GM12878 (cell line): ENCODE measurements at regions not wholly inside any gene's neighbourhood (a gene's known extent, or its start where the extent isn't known, plus 50 kb on each side); places are given as distances from the start of the nearest gene placed in this dataset.

Experiments
- ATAC-seq: fragments of 200-7000 bp; cut with Tn5 transposase; 3 replicates; pipeline ENCODE4 v1.9.1; 2020; ENCODE audit warnings: mild to moderate bottlenecking, moderate library complexity
- BruUV-seq: library from RNA; stranded (reverse); fragments of 400-500 nt; replicated peaks from 2 replicates; lab custom pipeline; 2021; lab: Mats Ljungman, UMichigan
- CTCF ChIA-PET: fragments of 300-600 bp; sonication (Branson Sonifier 250); formaldehyde crosslinking; extraction: SDS; loops from one replicate; lab custom pipeline; 2021; ENCODE audit warnings: inconsistent platforms; lab: Yijun Ruan, JAX
- POLR2A ChIA-PET: fragments of 350-600 bp; formaldehyde crosslinking; extraction: SDS; loops from one replicate; lab custom pipeline; 2021; ENCODE audit warnings: inconsistent platforms; lab: Charles Lee
- RAD21 ChIA-PET: fragments of 300-600 bp; sonication (Branson Sonifier 250); formaldehyde crosslinking; loops from one replicate; lab custom pipeline; 2023; ENCODE audit warnings: antibody characterized with exemption; ENCODE audit not compliant: unreplicated experiment; lab: Charles Lee
- SMC1A ChIA-PET: fragments of 300-600 bp; sonication (Branson Sonifier 250); formaldehyde crosslinking; loops from one replicate; lab custom pipeline; 2023; ENCODE audit not compliant: unreplicated experiment, uncharacterized antibody; lab: Charles Lee
- DNase-seq: peaks from one replicate; pipeline ENCODE4 v3.0.0-alpha.2; 2011; ENCODE audit warnings: low read depth, low spot score
- FAIRE-seq: peaks from 3 replicates; lab custom pipeline; 2011; peaks lifted over from hg19 to GRCh38; lab: Jason Lieb, UNC
- H2AFZ ChIP-seq: 2 replicates; pipeline ENCODE4 v1.6.0; 2011; ENCODE audit warnings: low read depth, low read length, control low read depth; ENCODE audit not compliant: control insufficient read depth
- H3K27ac ChIP-seq: 2 replicates; pipeline ENCODE4 v1.5.1; 2011; ENCODE audit warnings: control low read depth; ENCODE audit not compliant: control insufficient read depth, insufficient read depth
- H3K27me3 ChIP-seq, 2 experiments: replicated peaks in 1 of 2; 2 replicates each; pipeline versions ENCODE4 v1.6.0 to v1.6.1; 2011; ENCODE audit warnings: low read length in 1 of 2; ENCODE audit not compliant: control insufficient read depth in 2 of 2, insufficient read depth in 2 of 2
- H3K36me3 ChIP-seq, 2 experiments: 2 replicates each; pipeline ENCODE4 v1.5.1; 2011; ENCODE audit warnings: low read length in 1 of 2; ENCODE audit not compliant: control insufficient read depth in 2 of 2, insufficient read depth in 2 of 2
- H3K4me1 ChIP-seq: 2 replicates; pipeline ENCODE4 v1.6.1; 2011; ENCODE audit warnings: mild to moderate bottlenecking, low read length, moderate library complexity, mixed read lengths; ENCODE audit not compliant: control insufficient read depth, insufficient read depth
- H3K4me2 ChIP-seq: 2 replicates; pipeline ENCODE4 v1.6.0; 2011; ENCODE audit warnings: control low read depth; ENCODE audit not compliant: control insufficient read depth, insufficient read depth
- H3K4me3 ChIP-seq: fragments of 200-600 bp; sonication (generic); 2 replicates; pipeline ENCODE4 v1.5.1; 2016
- H3K79me2 ChIP-seq: 2 replicates; pipeline ENCODE4 v1.6.0; 2011; ENCODE audit warnings: low read length; ENCODE audit not compliant: control insufficient read depth, insufficient read depth
- H3K9ac ChIP-seq: 2 replicates; pipeline ENCODE4 v1.8.0; 2011; ENCODE audit warnings: low read length, control low read depth, mixed read lengths; ENCODE audit not compliant: control insufficient read depth, insufficient read depth
- H3K9me3 ChIP-seq: replicated peaks from 3 replicates; pipeline ENCODE4 v1.5.1; 2011; ENCODE audit warnings: mild to moderate bottlenecking, low read length; ENCODE audit not compliant: control insufficient read depth, insufficient read depth
- H4K20me1 ChIP-seq: 2 replicates; pipeline ENCODE4 v1.6.0; 2011; ENCODE audit not compliant: control insufficient read depth, insufficient read depth
- CHD2 ChIP-seq: IDR thresholded peaks from 2 replicates; pipeline ENCODE4 v1.6.1; 2011; ENCODE audit warnings: low read depth, low read length, improper control_type of control experiment, borderline replicate concordance
- CHD4 ChIP-seq: fragments of 200-600 bp; sonication (generic); IDR thresholded peaks from 2 replicates; pipeline ENCODE4 v1.6.1; 2016; ENCODE audit warnings: mild to moderate bottlenecking
- EZH2 ChIP-seq: IDR thresholded peaks from 2 replicates; pipeline ENCODE4 v1.6.1; 2012; ENCODE audit warnings: low read depth, mild to moderate bottlenecking, control low read depth, inconsistent platforms, low read length, borderline replicate concordance; ENCODE audit not compliant: control insufficient read depth
- FOS ChIP-seq: IDR thresholded peaks from 3 replicates; pipeline ENCODE4 v1.6.1; 2011; ENCODE audit warnings: borderline replicate concordance; ENCODE audit not compliant: insufficient read length; ENCODE audit errors: extremely low read depth
- JUNB ChIP-seq: IDR thresholded peaks from 2 replicates; pipeline ENCODE4 v1.6.1; 2016; ENCODE audit warnings: antibody characterized with exemption, mild to moderate bottlenecking
- RAD21 ChIP-seq: IDR thresholded peaks from 2 replicates; pipeline ENCODE4 v1.6.1; 2011; ENCODE audit warnings: mild to moderate bottlenecking, low read depth, low read length, moderate library complexity; ENCODE audit not compliant: insufficient read depth
- RELA ChIP-seq: fragments of 450-650 bp; IDR thresholded peaks from 2 replicates; pipeline ENCODE4 v1.8.0; 2014; ENCODE audit warnings: borderline replicate concordance; ENCODE audit not compliant: partially characterized antibody
- STAT1 ChIP-seq: fragments of 450-650 bp; conservative IDR thresholded peaks from 2 replicates; pipeline ENCODE4 v1.6.1; 2014; ENCODE audit warnings: antibody characterized with exemption, mild to moderate bottlenecking
- ZNF24 ChIP-seq: fragments of 450-650 bp; IDR thresholded peaks from 2 replicates; pipeline ENCODE4 v1.6.1; 2017; ENCODE audit warnings: antibody characterized with exemption, mild to moderate bottlenecking
- WGBS: methylation state at CpG from one replicate; pipeline ENCODE4 v1.1.6; 2016; ENCODE audit warnings: low lambda C conversion rate; ENCODE audit not compliant: insufficient replicate concordance, insufficient coverage; ENCODE audit errors: missing lambda C conversion rate; 5-methylcytosine and 5-hydroxymethylcytosine counted together
- in situ Hi-C: fragments of 300-500 bp; cut with MboI; formaldehyde crosslinking; loops from 9 replicates; pipeline ENCODE4 v1.14.3; 2018; ENCODE audit warnings: mixed read lengths
- intact Hi-C: fragments of 100-400 bp; cut with micrococcal nuclease; formaldehyde crosslinking; loops from one replicate; pipeline ENCODE4 v1.14.2; 2022; ENCODE audit not compliant: unreplicated experiment
- TF ChIP-seq, protein P1 (sequence below): IDR thresholded peaks from 2 replicates; pipeline ENCODE4 v1.6.1; 2012; ENCODE audit warnings: low read depth, low read length, improper control_type of control experiment
- TF ChIP-seq, protein P2 (sequence below): fragments of 450-650 bp; IDR thresholded peaks from 2 replicates; pipeline ENCODE4 v1.6.1; 2018; ENCODE audit warnings: borderline replicate concordance, mild to moderate bottlenecking; ENCODE audit not compliant: partially characterized antibody

DNA sequence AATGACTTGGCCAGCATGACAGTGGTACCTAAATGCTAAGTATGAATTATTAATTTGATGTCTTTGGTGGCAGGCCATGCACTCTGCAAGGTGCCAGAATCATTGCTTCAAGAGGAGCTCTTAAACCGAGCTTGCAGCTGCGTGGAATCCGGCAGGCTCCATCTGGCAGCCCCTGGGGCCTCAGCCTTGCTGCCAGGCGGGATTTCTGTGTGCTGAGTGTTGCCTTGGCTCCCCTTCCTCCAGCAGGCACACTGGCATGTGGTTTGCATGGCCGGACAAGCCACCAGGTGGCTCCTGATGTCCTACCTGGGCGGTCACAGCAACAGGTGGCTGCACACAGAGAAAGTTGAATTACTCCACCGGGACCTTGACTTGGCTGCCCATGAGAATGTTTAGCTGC lies 155.4 kb downstream of the URB2 start:
- in situ Hi-C loops = no loop called here
- no peak for TF ChIP-seq ZNF24
- 0 out of 2 replicates have a peak, but pooled peaks have one; percentile 8 for TF ChIP-seq RAD21
- ChIA-PET CTCF (no interaction called here), RAD21 (no interaction called here), SMC1A (no interaction called here), POLR2A (no interaction called here)
- Histone ChIP-seq H3K36me3 (no peaks in the 10 kb centered on the region), H3K4me3 (no peak overlapping the region), H3K9ac (no peak overlapping the region), H3K79me2 (no peaks in the 10 kb centered on the region), H3K9me3 (no peaks in the 10 kb centered on the region), H3K4me1 (no peaks in the 10 kb centered on the region), H2AFZ (no peak overlapping the region), H3K27me3 (0 out of 4 replicates have a peak, but pooled peaks cover 0 to 2% of the 10 kb centered on the region in 2 experiments), H3K27ac (no peak overlapping the region), H3K4me2 (no peak overlapping the region), H4K20me1 (no peaks in the 10 kb centered on the region; the same call in 1 of the 2 replicates)
- DNase-seq (no peak), FAIRE-seq (no peak), ATAC-seq (no peak)
- BruUV-seq = no TSS peak
- intact Hi-C loops = no loop called here
- WGBS = 43% methylated on average over 7 of the region's 7 CpGs

DNA sequence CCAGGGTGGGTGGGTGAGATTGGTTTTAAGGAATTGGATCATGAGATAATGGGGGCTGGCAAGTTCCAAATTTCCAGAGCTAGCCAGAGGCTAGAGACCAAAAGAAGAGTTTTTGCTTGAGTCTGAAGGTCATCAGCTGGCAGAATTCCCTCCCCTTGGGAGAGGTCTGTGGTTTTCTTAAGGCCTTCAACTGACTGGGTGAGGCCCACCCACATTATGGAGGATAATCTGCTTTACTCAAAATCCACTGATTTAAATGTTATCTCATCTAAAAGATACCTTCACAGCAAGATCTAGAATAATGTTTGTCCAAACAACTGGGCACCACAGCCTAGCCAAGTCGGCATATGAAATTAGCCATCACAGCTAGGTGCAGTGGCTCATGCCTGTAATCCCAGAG lies 156.4 kb downstream of the URB2 start:
- Histone ChIP-seq H3K4me1 (no peaks in the 10 kb centered on the region), H3K36me3 (no peaks in the 10 kb centered on the region), H3K27me3 (0 out of 4 replicates have a peak, but pooled peaks cover 0 to 2% of the 10 kb centered on the region in 2 experiments), H3K79me2 (no peaks in the 10 kb centered on the region), H3K9me3 (no peaks in the 10 kb centered on the region), H3K4me2 (no peak overlapping the region), H3K9ac (no peak overlapping the region), H2AFZ (no peak overlapping the region), H4K20me1 (no peaks in the 10 kb centered on the region; the same call in 1 of the 2 replicates), H3K4me3 (no peak overlapping the region), H3K27ac (no peak overlapping the region)
- WGBS = 0% methylated on average over 1 of the region's 1 CpG
- BruUV-seq = no TSS peak
- intact Hi-C loops (no loop called here), in situ Hi-C loops (no loop called here)
- SMC1A ChIA-PET = interaction anchor here (1.7 kb wide), 1 partner anchor 112 kb away, joined by 4 read pairs; no protein-coding TSS in a partner anchor
- RAD21 ChIA-PET = no interaction called here
- DNase-seq (no peak), ATAC-seq (no peak), FAIRE-seq (no peak)
- POLR2A ChIA-PET = no interaction called here
- CTCF ChIA-PET = no interaction called here
- TF ChIP-seq RELA = no peak
- TF ChIP-seq, protein P1, sequence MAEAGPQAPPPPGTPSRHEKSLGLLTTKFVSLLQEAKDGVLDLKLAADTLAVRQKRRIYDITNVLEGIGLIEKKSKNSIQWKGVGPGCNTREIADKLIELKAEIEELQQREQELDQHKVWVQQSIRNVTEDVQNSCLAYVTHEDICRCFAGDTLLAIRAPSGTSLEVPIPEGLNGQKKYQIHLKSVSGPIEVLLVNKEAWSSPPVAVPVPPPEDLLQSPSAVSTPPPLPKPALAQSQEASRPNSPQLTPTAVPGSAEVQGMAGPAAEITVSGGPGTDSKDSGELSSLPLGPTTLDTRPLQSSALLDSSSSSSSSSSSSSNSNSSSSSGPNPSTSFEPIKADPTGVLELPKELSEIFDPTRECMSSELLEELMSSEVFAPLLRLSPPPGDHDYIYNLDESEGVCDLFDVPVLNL = no peak
- no peak for TF ChIP-seq CHD2
- TF ChIP-seq CHD4 = no peak
- TF ChIP-seq JUNB = no peak
- no peak for TF ChIP-seq STAT1
- TF ChIP-seq FOS = no peak
- TF ChIP-seq, protein P2, sequence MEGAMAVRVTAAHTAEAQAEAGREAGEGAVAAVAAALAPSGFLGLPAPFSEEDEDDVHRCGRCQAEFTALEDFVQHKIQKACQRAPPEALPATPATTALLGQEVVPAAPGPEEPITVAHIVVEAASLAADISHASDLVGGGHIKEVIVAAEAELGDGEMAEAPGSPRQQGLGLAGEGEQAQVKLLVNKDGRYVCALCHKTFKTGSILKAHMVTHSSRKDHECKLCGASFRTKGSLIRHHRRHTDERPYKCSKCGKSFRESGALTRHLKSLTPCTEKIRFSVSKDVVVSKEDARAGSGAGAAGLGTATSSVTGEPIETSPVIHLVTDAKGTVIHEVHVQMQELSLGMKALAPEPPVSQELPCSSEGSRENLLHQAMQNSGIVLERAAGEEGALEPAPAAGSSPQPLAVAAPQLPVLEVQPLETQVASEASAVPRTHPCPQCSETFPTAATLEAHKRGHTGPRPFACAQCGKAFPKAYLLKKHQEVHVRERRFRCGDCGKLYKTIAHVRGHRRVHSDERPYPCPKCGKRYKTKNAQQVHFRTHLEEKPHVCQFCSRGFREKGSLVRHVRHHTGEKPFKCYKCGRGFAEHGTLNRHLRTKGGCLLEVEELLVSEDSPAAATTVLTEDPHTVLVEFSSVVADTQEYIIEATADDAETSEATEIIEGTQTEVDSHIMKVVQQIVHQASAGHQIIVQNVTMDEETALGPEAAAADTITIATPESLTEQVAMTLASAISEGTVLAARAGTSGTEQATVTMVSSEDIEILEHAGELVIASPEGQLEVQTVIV = no peak
- TF ChIP-seq EZH2 = no peak
